DND-41 (cell line): ENCODE measurements at regions not wholly inside any gene's neighbourhood (a gene's known extent, or its start where the extent isn't known, plus 50 kb on each side); places are given as distances from the start of the nearest gene placed in this dataset.

Source experiments
- CTCF ChIP-seq: IDR thresholded peaks from 2 replicates; pipeline ENCODE4 v1.5.1; 2012; ENCODE audit warnings: borderline replicate concordance, low read length, moderate library complexity, mild to moderate bottlenecking; ENCODE audit not compliant: poor library complexity, severe bottlenecking; ENCODE audit errors: extremely low read depth
- EZH2 ChIP-seq: IDR thresholded peaks from 3 replicates; pipeline ENCODE4 v1.6.1; 2012; ENCODE audit warnings: borderline replicate concordance, low read depth, mild to moderate bottlenecking, moderate library complexity, low read length, inconsistent platforms; ENCODE audit not compliant: severe bottlenecking

GRCh38 chr21:35291973-35292627, 243.0 kb upstream of the RUNX1 start:
- no peak for TF ChIP-seq CTCF
- no peak for TF ChIP-seq EZH2
